ENCODE measurements at regions not wholly inside any gene's neighbourhood (a gene's known extent, or its start where the extent isn't known, plus 50 kb on each side); places are given as distances from the start of the nearest gene placed in this dataset.

DNA sequence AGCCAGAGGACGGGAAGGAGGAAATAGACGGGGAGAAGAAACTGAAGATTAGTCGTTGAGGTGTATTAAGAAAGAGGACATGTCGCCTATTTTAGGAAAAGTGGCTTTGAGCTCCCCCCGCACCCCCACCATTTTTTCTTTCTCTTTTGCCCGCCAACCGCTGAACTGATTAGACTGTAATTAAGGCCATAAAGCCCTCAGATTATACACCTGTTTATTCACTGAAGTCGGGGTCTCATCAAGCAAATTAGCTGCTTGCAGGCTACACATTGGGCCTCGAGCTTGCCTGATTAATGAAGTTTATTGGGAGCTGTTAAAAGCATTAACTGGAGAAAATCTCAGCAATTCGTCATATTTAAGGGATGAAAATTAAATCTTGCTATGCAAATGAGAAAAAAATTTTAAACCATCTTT lies 119.4 kb upstream of the RRP15 start:
- TF ChIP-seq POLR2A (IDR thresholded peaks at IDR 0.05) = no peak
- TF ChIP-seq, protein P1, sequence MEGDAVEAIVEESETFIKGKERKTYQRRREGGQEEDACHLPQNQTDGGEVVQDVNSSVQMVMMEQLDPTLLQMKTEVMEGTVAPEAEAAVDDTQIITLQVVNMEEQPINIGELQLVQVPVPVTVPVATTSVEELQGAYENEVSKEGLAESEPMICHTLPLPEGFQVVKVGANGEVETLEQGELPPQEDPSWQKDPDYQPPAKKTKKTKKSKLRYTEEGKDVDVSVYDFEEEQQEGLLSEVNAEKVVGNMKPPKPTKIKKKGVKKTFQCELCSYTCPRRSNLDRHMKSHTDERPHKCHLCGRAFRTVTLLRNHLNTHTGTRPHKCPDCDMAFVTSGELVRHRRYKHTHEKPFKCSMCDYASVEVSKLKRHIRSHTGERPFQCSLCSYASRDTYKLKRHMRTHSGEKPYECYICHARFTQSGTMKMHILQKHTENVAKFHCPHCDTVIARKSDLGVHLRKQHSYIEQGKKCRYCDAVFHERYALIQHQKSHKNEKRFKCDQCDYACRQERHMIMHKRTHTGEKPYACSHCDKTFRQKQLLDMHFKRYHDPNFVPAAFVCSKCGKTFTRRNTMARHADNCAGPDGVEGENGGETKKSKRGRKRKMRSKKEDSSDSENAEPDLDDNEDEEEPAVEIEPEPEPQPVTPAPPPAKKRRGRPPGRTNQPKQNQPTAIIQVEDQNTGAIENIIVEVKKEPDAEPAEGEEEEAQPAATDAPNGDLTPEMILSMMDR (IDR thresholded peaks at IDR 0.05) = no peak

Data from body of pancreas (tissue), 4 donors.